Sigmoid colon (tissue), 6 donors: ENCODE measurements at regions not wholly inside any gene's neighbourhood (a gene's known extent, or its start where the extent isn't known, plus 50 kb on each side); places are given as distances from the start of the nearest gene placed in this dataset.

Experiments
- DNase-seq: peaks from one replicate; pipeline ENCODE4 v3.0.0-alpha.2; 2019
- H3K27ac ChIP-seq, 4 donors: fragments of 200-600 bp; sonication (generic); one replicate each; pipeline ENCODE4 v1.5.1; 2016 to 2019; ENCODE audit warnings: mild to moderate bottlenecking in 1 of 4
- H3K27me3 ChIP-seq, 3 donors: fragments of 200-600 bp; sonication (generic); one replicate each; pipeline ENCODE4 v1.5.1; 2019; ENCODE audit warnings: mild to moderate bottlenecking in 1 of 3
- H3K36me3 ChIP-seq, 4 donors: fragments of 200-600 bp; sonication (generic); one replicate each; pipeline ENCODE4 v1.5.1; 2016 to 2019
- H3K4me1 ChIP-seq, 4 donors: fragments of 200-600 bp; sonication (generic); one replicate each; pipeline ENCODE4 v1.5.1; 2017 to 2019
- H3K4me3 ChIP-seq, 4 donors: fragments of 200-600 bp; sonication (generic); one replicate each; pipeline ENCODE4 v1.5.1; 2017 to 2019; ENCODE audit warnings: mild to moderate bottlenecking in 2 of 4, moderate library complexity in 1 of 4
- H3K9me3 ChIP-seq, 4 donors: fragments of 200-600 bp in 3 of 4; sonication (generic) in 3 of 4; one replicate each; pipeline versions ENCODE4 v1.5.1 to v1.6.1; 2013 to 2019
- CTCF ChIP-seq, 4 experiments: fragments of 450-650 bp in 3 of 4; fragments of 200-600 bp in 1 of 4; IDR thresholded peaks; one replicate each; pipeline ENCODE4 v1.5.1; 2016 to 2019; ENCODE audit warnings: antibody characterized with exemption in 4 of 4, mild to moderate bottlenecking in 3 of 4, moderate library complexity in 2 of 4
- EP300 ChIP-seq, 4 donors: sonication (generic); formaldehyde crosslinking; IDR thresholded peaks; one replicate each; pipeline ENCODE4 v1.6.1; 2017; ENCODE audit warnings: antibody characterized with exemption in 4 of 4
- POLR2A ChIP-seq, 2 donors: fragments of 450-650 bp; IDR thresholded peaks; one replicate each; pipeline ENCODE4 v1.6.1; 2016; ENCODE audit warnings: antibody characterized with exemption in 2 of 2, mild to moderate bottlenecking in 2 of 2, moderate library complexity in 2 of 2
- POLR2AphosphoS5 ChIP-seq, 4 donors: sonication (generic); formaldehyde crosslinking; IDR thresholded peaks; one replicate each; pipeline ENCODE4 v1.6.1; 2017; ENCODE audit warnings: antibody characterized with exemption in 4 of 4
- WGBS, 2 donors: extraction: QIAGEN DNeasy Blood & Tissue Kit; methylation state at CpG; one replicate each; pipeline ENCODE4 v1.1.7; 2013; 5-methylcytosine and 5-hydroxymethylcytosine counted together
- intact Hi-C: fragments of 100-400 bp; cut with DNase I; formaldehyde crosslinking; loops from one replicate; pipeline ENCODE4 v1.15.1; 2023
- donor health status: healthy with polysubstance abuse.
- donor health status: healthy.

GRCh38 chr11:10982704-10983510, 125.1 kb upstream of the ZBED5 start:
- intact Hi-C loops, result no loop called here
- DNase-seq, result no peak
- no peak overlapping the region for H3K27ac ChIP-seq
- H3K27me3 ChIP-seq, result no peaks in the 10 kb centered on the region
- WGBS, 2 donors, result 75 to 78% methylated on average over 6 of the region's 6 CpGs
- no peaks in the 10 kb centered on the region for H3K9me3 ChIP-seq
- no peak for TF ChIP-seq CTCF (IDR thresholded peaks at IDR 0.05)
- TF ChIP-seq POLR2AphosphoS5 (IDR thresholded peaks at IDR 0.05), result no peak
- TF ChIP-seq POLR2A (IDR thresholded peaks at IDR 0.05), result no peak
- TF ChIP-seq EP300 (IDR thresholded peaks at IDR 0.05), result no peak
- H3K36me3 ChIP-seq, result no peaks in the 10 kb centered on the region
- peaks cover 0 to 3% (median 0%) of the 10 kb centered on the region in 4 donors for H3K4me1 ChIP-seq
- H3K4me3 ChIP-seq, result no peak overlapping the region

GRCh38 chr11:10979529-10979928, 121.7 kb upstream of the ZBED5 start:
- H3K9me3 ChIP-seq, result no peaks in the 10 kb centered on the region
- WGBS, 2 donors, result 46 to 75% methylated on average over 3 of the region's 3 CpGs
- intact Hi-C loops, result no loop called here
- no peaks in the 10 kb centered on the region for H3K36me3 ChIP-seq
- no peak overlapping the region for H3K27ac ChIP-seq
- no peak overlapping the region for H3K4me3 ChIP-seq
- TF ChIP-seq POLR2AphosphoS5 (IDR thresholded peaks at IDR 0.05) (no peak), EP300 (IDR thresholded peaks at IDR 0.05) (no peak), POLR2A (IDR thresholded peaks at IDR 0.05) (no peak), CTCF (IDR thresholded peaks at IDR 0.05) (no peak)
- peaks cover 0 to 3% (median under 1%) of the 10 kb centered on the region in 4 donors for H3K4me1 ChIP-seq
- no peak for DNase-seq
- H3K27me3 ChIP-seq, result no peaks in the 10 kb centered on the region

GRCh38 chr11:10978198-10978597, 120.3 kb upstream of the ZBED5 start:
- WGBS, 2 donors, result 70 to 95% methylated on average over 1 of the region's 1 CpG
- no peaks in the 10 kb centered on the region for H3K27me3 ChIP-seq
- no peak overlapping the region for H3K27ac ChIP-seq
- no peaks in the 10 kb centered on the region for H3K9me3 ChIP-seq
- intact Hi-C loops, result no loop called here
- no peaks in the 10 kb centered on the region for H3K36me3 ChIP-seq
- TF ChIP-seq EP300 (IDR thresholded peaks at IDR 0.05), result no peak
- no peak overlapping the region for H3K4me3 ChIP-seq
- peaks cover 0 to 13% (median 10%) of the 10 kb centered on the region in 4 donors for H3K4me1 ChIP-seq
- DNase-seq, result no peak

GRCh38 chr11:10975287-10975721, 117.5 kb upstream of the ZBED5 start:
- DNase-seq, result no peak
- Histone ChIP-seq H3K27me3 (no peaks in the 10 kb centered on the region), H3K4me1 (peaks cover 0 to 42% (median 34%) of the 10 kb centered on the region in 4 donors), H3K36me3 (no peaks in the 10 kb centered on the region), H3K4me3 (no peak overlapping the region), H3K9me3 (no peaks in the 10 kb centered on the region), H3K27ac (no peak overlapping the region)
- WGBS, 2 donors, result 58 to 72% methylated on average over 2 of the region's 2 CpGs
- no peak for TF ChIP-seq POLR2A (IDR thresholded peaks at IDR 0.05)
- TF ChIP-seq EP300 (IDR thresholded peaks at IDR 0.05), result no peak
- no peak for TF ChIP-seq POLR2AphosphoS5 (IDR thresholded peaks at IDR 0.05)
- TF ChIP-seq CTCF (IDR thresholded peaks at IDR 0.05), result no peak
- intact Hi-C loops, result no loop called here

- H3K27me3 ChIP-seq, result no peaks in the 10 kb centered on the region
- no peaks in the 10 kb centered on the region for H3K9me3 ChIP-seq
- H3K27ac ChIP-seq, result peak overlapping the region in 3 of 4 donors; percentile 60 to 69 (median 63)
- intact Hi-C loops, result no loop called here
- H3K4me3 ChIP-seq, result no peak overlapping the region
- DNase-seq, result no peak
- H3K4me1 ChIP-seq, result peaks cover 0 to 43% (median 38%) of the 10 kb centered on the region in 4 donors
- H3K36me3 ChIP-seq, result no peaks in the 10 kb centered on the region
- TF ChIP-seq POLR2AphosphoS5 (IDR thresholded peaks at IDR 0.05), result no peak
- TF ChIP-seq EP300 (IDR thresholded peaks at IDR 0.05), result no peak
- TF ChIP-seq CTCF (IDR thresholded peaks at IDR 0.05), result no peak
- TF ChIP-seq POLR2A (IDR thresholded peaks at IDR 0.05), result no peak
- WGBS, 2 donors, result 55 to 63% methylated on average over 1 of the region's 1 CpG
Measured at GRCh38 chr11:10973416-10973815, 115.6 kb upstream of the ZBED5 start.
